ENCODE measurements at regions not wholly inside any gene's neighbourhood (a gene's known extent, or its start where the extent isn't known, plus 50 kb on each side); places are given as distances from the start of the nearest gene placed in this dataset.
"Not testable (repeated sequence)": the region's sequence is repeated elsewhere in the genome, so short reads cannot be mapped to it uniquely, and the experiment has no call there.

DNA sequence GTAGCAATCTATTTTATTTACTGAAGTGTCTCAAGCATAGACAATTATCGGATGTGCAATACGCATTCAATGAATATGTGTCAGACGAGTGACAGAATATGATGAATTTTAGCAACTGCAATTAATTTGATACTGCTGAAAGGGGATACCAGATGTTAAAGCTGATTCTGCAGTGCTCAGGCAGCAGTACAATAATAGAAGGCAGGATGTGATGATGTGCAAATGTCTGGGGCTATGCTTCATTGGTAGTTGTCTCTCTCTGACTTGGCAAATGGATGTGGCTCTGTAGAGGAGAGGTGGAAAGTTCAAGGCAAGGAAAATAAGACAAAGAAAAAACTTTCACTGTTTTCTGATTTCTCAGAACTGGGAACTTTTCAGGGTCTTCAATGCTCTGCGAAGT lies 721.2 kb downstream of the CDH18 start:
- Histone ChIP-seq H3K9me3 (ENCODE audit: insufficient read depth, low read length) (no peaks in the 10 kb centered on the region), H3K9ac (ENCODE audit: insufficient read length, low read depth) (no peak overlapping the region), H3K4me1 (ENCODE audit: insufficient read depth, insufficient read length) (no peaks in the 10 kb centered on the region), H3K27me3 (ENCODE audit: insufficient read depth, insufficient read length) (no peaks in the 10 kb centered on the region), H3K4me3 (ENCODE audit: insufficient read length, low read depth) (no peak overlapping the region), H3K36me3 (ENCODE audit: insufficient read depth, insufficient read length, low read length) (no peaks in the 10 kb centered on the region)
- TF ChIP-seq ZNF274 (IDR thresholded peaks at IDR 0.05; ENCODE audit: low read depth, low read length) (no peak), YY1 (IDR thresholded peaks at IDR 0.05; ENCODE audit: insufficient read depth, insufficient read length) (no peak), SUZ12 (IDR thresholded peaks at IDR 0.05; ENCODE audit: extremely low read depth, insufficient read depth, insufficient read length) (no peak)
- DNase-seq (ENCODE audit: low read depth, low spot score): no peak

DNA sequence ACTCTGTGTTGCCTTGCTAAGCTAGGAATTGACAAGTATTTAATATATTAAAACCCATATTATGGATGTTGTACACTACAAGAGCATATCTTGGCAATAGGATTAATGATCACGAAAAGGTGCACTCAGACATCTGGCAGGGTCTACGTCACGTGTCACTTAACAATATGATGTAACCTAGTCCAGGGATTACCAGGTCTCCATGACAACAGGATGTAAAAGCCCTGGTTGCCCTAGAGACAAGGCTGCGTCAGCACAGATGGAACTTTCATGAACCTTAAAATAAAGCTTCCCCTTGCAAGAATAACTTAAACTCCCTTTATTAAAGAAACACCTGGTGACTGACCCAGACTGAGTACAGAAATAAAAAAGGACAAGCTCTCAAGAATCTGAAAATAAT lies 717.8 kb downstream of the CDH18 start:
- Histone ChIP-seq H3K27me3 (ENCODE audit: insufficient read depth, insufficient read length) (no peaks in the 10 kb centered on the region), H3K36me3 (ENCODE audit: insufficient read depth, insufficient read length, low read length) (no peaks in the 10 kb centered on the region), H3K4me3 (ENCODE audit: insufficient read length, low read depth) (no peak overlapping the region), H3K9me3 (ENCODE audit: insufficient read depth, low read length) (no peaks in the 10 kb centered on the region), H3K9ac (ENCODE audit: insufficient read length, low read depth) (no peak overlapping the region), H3K4me1 (ENCODE audit: insufficient read depth, insufficient read length) (no peaks in the 10 kb centered on the region)
- TF ChIP-seq ZNF274 (IDR thresholded peaks at IDR 0.05; ENCODE audit: low read depth, low read length) (no peak), SUZ12 (IDR thresholded peaks at IDR 0.05; ENCODE audit: extremely low read depth, insufficient read depth, insufficient read length) (no peak), YY1 (IDR thresholded peaks at IDR 0.05; ENCODE audit: insufficient read depth, insufficient read length) (no peak)
- no peak for DNase-seq (ENCODE audit: low read depth, low spot score)

DNA sequence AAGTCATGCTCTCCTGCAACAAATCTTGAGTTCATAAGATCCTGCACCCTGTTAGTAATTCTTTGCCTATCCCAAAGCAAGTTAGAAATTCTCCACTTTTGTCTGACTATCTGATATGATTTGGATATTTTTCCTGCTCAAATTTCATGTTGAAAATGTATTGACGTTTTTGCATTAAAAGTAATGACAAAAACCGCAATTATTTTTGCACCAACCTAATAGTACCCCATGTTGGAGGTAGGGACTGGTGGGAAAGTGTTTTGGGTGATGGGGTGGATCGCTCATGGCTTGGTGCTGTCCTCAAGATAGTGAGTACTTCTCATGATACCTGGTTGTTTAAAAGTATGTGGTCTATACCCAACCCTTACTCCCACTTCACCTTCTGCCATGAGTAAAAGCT lies 713.4 kb downstream of the CDH18 start:
- no peaks in the 10 kb centered on the region for H3K36me3 ChIP-seq (ENCODE audit: insufficient read depth, insufficient read length, low read length)
- TF ChIP-seq YY1 (IDR thresholded peaks at IDR 0.05; ENCODE audit: insufficient read depth, insufficient read length) (no peak), ZNF274 (IDR thresholded peaks at IDR 0.05; ENCODE audit: low read depth, low read length) (no peak), SUZ12 (IDR thresholded peaks at IDR 0.05; ENCODE audit: extremely low read depth, insufficient read depth, insufficient read length) (no peak)
- no peaks in the 10 kb centered on the region for H3K4me1 ChIP-seq (ENCODE audit: insufficient read depth, insufficient read length)
- H3K9ac ChIP-seq (ENCODE audit: insufficient read length, low read depth): no peak overlapping the region
- no peaks in the 10 kb centered on the region for H3K27me3 ChIP-seq (ENCODE audit: insufficient read depth, insufficient read length)
- no peak overlapping the region for H3K4me3 ChIP-seq (ENCODE audit: insufficient read length, low read depth)
- DNase-seq (ENCODE audit: low read depth, low spot score): no peak
- H3K9me3 ChIP-seq (ENCODE audit: insufficient read depth, low read length): no peaks in the 10 kb centered on the region

DNA sequence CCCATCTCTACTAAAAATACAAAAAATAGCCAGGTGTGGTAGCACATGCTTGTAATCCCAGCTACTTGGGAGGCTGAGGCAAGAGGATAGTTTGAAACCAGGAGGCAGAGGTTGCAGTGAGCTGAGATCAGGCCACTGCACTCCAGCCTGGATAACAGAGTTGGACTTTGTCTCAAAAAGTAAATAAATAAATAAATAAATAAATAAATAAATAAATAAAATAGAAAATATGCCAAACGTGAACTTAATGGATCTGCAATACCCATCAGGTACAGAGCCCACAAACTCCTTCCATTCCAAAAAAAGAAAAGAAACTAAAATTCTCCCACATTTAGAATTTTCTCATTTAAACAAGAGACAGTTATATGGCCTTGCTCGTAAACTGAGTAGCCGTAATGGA lies 702.7 kb downstream of the CDH18 start:
- no peak overlapping the region for H3K4me3 ChIP-seq (ENCODE audit: insufficient read length, low read depth)
- no peak overlapping the region for H3K9ac ChIP-seq (ENCODE audit: insufficient read length, low read depth)
- H3K9me3 ChIP-seq (ENCODE audit: insufficient read depth, low read length): no peaks in the 10 kb centered on the region; the same call in 1 of the 2 replicates
- no peaks in the 10 kb centered on the region for H3K36me3 ChIP-seq (ENCODE audit: insufficient read depth, insufficient read length, low read length)
- no peak for TF ChIP-seq YY1 (IDR thresholded peaks at IDR 0.05; ENCODE audit: insufficient read depth, insufficient read length)
- no peak for TF ChIP-seq SUZ12 (IDR thresholded peaks at IDR 0.05; ENCODE audit: extremely low read depth, insufficient read depth, insufficient read length)
- no peak for TF ChIP-seq ZNF274 (IDR thresholded peaks at IDR 0.05; ENCODE audit: low read depth, low read length)
- H3K27me3 ChIP-seq (ENCODE audit: insufficient read depth, insufficient read length): no peaks in the 10 kb centered on the region
- DNase-seq (ENCODE audit: low read depth, low spot score): no peak
- no peaks in the 10 kb centered on the region for H3K4me1 ChIP-seq (ENCODE audit: insufficient read depth, insufficient read length)

DNA sequence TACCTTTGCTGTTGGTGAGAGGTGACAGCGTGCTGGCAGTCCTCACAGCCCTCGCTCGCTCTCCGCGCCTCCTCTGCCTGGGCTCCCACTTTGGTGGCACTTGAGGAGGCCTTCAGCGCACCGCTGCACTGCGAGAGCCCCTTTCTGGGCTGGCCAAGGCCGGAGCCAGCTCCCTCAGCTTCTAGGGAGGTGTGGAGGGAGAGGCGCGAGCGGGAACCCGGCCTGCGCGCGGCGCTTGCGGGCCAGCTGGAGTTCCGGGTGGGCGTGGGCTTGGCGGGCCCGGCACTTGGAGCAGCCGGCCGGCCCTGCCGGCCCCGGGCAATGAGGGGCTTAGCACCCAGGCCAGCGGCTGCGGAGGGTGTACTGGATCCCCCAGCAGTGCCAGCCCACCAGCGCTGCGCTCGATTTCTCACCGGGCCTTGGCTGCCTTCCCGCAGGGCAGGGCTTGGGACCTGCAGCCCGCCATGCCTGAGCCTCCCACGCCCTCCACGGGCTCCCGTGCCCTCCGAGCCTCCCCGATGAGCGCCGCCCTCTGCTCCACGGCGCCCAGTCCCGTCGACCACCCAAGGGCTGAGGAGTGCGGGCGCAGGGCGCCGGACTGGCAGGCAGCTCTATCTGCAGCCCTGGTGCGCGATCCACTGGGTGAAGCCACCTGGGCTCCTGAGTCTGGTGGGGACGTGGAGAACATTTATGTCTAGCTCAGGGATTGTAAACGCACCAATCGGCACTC lies 700.3 kb downstream of the CDH18 start:
- not testable (repeated sequence) for DNase-seq (ENCODE audit: low read depth, low spot score); H3K4me3 ChIP-seq (ENCODE audit: insufficient read length, low read depth); H3K36me3 ChIP-seq (ENCODE audit: insufficient read depth, insufficient read length, low read length); H3K27me3 ChIP-seq (ENCODE audit: insufficient read depth, insufficient read length); H3K9ac ChIP-seq (ENCODE audit: insufficient read length, low read depth); H3K4me1 ChIP-seq (ENCODE audit: insufficient read depth, insufficient read length); H3K9me3 ChIP-seq (ENCODE audit: insufficient read depth, low read length)

DNA sequence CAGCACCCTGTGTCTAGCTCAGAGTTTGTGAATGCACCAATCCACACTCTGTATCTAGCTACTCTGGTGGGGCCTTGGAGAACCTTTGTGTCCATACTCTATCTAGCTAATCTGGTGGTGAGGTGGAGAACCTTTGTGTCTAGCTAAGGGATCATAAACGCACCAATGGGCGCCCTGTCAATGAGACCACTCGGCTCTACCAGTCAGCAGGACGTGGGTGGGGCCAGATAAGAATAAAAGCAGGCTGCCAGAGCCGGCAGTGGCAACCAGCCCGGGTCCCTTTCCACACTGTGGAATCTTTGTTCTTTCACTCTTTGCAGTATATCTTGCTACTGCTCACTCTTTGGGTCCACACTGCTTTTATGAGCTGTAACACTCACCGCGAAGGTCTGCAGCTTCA lies 699.7 kb downstream of the CDH18 start:
- not testable (repeated sequence) for H3K4me1 ChIP-seq (ENCODE audit: insufficient read depth, insufficient read length); H3K36me3 ChIP-seq (ENCODE audit: insufficient read depth, insufficient read length, low read length)

DNA sequence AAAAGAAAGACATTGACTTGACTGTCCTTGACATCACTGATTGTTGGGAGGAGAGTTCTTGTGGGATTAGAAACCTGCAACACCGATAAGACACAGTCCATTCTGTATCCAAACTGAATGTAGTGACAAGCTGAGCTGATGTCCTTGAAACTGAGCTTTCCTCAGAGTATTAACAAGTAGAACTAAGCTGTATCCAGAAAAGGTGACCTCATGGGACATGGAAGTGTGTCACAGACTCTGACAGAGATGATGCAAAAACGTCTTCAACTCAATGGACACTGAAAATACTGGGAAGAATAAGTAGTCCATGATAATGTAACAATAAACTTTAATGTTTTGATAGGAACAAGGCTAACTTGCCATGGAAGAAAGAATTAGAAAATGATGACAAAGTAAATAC lies 690.1 kb downstream of the CDH18 start:
- no peak for TF ChIP-seq ZNF274 (IDR thresholded peaks at IDR 0.05; ENCODE audit: low read depth, low read length)
- TF ChIP-seq YY1 (IDR thresholded peaks at IDR 0.05; ENCODE audit: insufficient read depth, insufficient read length): no peak
- no peak for TF ChIP-seq SUZ12 (IDR thresholded peaks at IDR 0.05; ENCODE audit: extremely low read depth, insufficient read depth, insufficient read length)
- H3K9me3 ChIP-seq (ENCODE audit: insufficient read depth, low read length): no peaks in the 10 kb centered on the region
- H3K4me1 ChIP-seq (ENCODE audit: insufficient read depth, insufficient read length): no peaks in the 10 kb centered on the region
- no peak overlapping the region for H3K4me3 ChIP-seq (ENCODE audit: insufficient read length, low read depth)
- H3K27me3 ChIP-seq (ENCODE audit: insufficient read depth, insufficient read length): no peaks in the 10 kb centered on the region
- H3K36me3 ChIP-seq (ENCODE audit: insufficient read depth, insufficient read length, low read length): no peaks in the 10 kb centered on the region
- no peak overlapping the region for H3K9ac ChIP-seq (ENCODE audit: insufficient read length, low read depth)
- DNase-seq (ENCODE audit: low read depth, low spot score): no peak

More for the DNA sequence above, 699.7 kb downstream of the CDH18 start:
- DNase-seq (ENCODE audit: low read depth, low spot score); H3K27me3 ChIP-seq (ENCODE audit: insufficient read depth, insufficient read length); H3K9me3 ChIP-seq (ENCODE audit: insufficient read depth, low read length); H3K4me3 ChIP-seq (ENCODE audit: insufficient read length, low read depth); H3K9ac ChIP-seq (ENCODE audit: insufficient read length, low read depth): not testable (repeated sequence)

DNA sequence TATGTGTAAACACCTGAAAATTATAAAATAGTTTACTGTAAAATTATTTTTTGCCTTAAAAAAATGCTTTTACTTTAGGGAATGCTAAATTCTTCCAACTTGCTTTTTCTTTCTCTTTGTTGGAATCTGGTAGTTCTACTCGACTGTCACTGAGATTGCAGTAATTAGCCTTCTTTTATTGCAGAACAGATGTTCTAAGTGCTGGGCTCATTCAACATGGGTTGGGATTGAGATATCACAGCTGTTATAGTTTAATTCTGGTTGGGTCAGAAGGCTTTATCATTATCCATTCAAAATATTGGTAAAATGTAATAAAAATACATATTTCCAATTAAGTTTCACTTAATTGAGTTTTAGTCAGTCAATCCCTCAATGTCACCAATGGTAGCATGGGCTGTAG lies 686.7 kb downstream of the CDH18 start:
- DNase-seq (ENCODE audit: low read depth, low spot score): no peak
- Histone ChIP-seq H3K4me3 (ENCODE audit: insufficient read length, low read depth) (no peak overlapping the region), H3K36me3 (ENCODE audit: insufficient read depth, insufficient read length, low read length) (no peaks in the 10 kb centered on the region), H3K9me3 (ENCODE audit: insufficient read depth, low read length) (no peaks in the 10 kb centered on the region), H3K27me3 (ENCODE audit: insufficient read depth, insufficient read length) (no peaks in the 10 kb centered on the region), H3K9ac (ENCODE audit: insufficient read length, low read depth) (no peak overlapping the region), H3K4me1 (ENCODE audit: insufficient read depth, insufficient read length) (no peaks in the 10 kb centered on the region)
- TF ChIP-seq ZNF274 (IDR thresholded peaks at IDR 0.05; ENCODE audit: low read depth, low read length) (no peak), SUZ12 (IDR thresholded peaks at IDR 0.05; ENCODE audit: extremely low read depth, insufficient read depth, insufficient read length) (no peak), YY1 (IDR thresholded peaks at IDR 0.05; ENCODE audit: insufficient read depth, insufficient read length) (no peak)

All from NT2/D1 (cell line).